Osteoblast (primary cell): ENCODE measurements at regions not wholly inside any gene's neighbourhood (a gene's known extent, or its start where the extent isn't known, plus 50 kb on each side); places are given as distances from the start of the nearest gene placed in this dataset.

Source experiments
- DNase-seq: peaks from one replicate; pipeline ENCODE4 v3.0.0; 2011; ENCODE audit warnings: low spot score, mixed read lengths; ENCODE audit not compliant: insufficient read length; ENCODE audit errors: missing footprints
- H2AFZ ChIP-seq: 2 replicates; pipeline ENCODE4 v1.6.0; 2011; ENCODE audit warnings: mild to moderate bottlenecking, low read length
- H3K27ac ChIP-seq: 2 replicates; pipeline ENCODE4 v1.5.1; 2011; ENCODE audit warnings: mild to moderate bottlenecking, low read depth, low read length, moderate library complexity
- H3K27me3 ChIP-seq: 2 replicates; pipeline ENCODE4 v1.6.0; 2012; ENCODE audit warnings: mild to moderate bottlenecking, control low read depth, inconsistent platforms, low read length, moderate library complexity; ENCODE audit not compliant: insufficient read depth
- H3K36me3 ChIP-seq: 2 replicates; pipeline ENCODE4 v1.5.1; 2011; ENCODE audit warnings: mild to moderate bottlenecking, low read length, control low read depth, moderate library complexity; ENCODE audit not compliant: insufficient read depth
- H3K4me1 ChIP-seq: 2 replicates; pipeline ENCODE4 v1.5.1; 2011; ENCODE audit warnings: mild to moderate bottlenecking, low read length, control low read depth, moderate library complexity; ENCODE audit not compliant: insufficient read depth
- H3K4me2 ChIP-seq: 2 replicates; pipeline ENCODE4 v1.6.0; 2011; ENCODE audit warnings: mild to moderate bottlenecking, low read length; ENCODE audit not compliant: insufficient read depth
- H3K4me3 ChIP-seq: fragments of 200-600 bp; sonication (generic); 3 replicates; pipeline ENCODE4 v1.5.1; 2012; ENCODE audit warnings: mild to moderate bottlenecking, low read length, inconsistent platforms; ENCODE audit not compliant: insufficient read depth
- H3K79me2 ChIP-seq: 2 replicates; pipeline ENCODE4 v1.6.0; 2012; ENCODE audit warnings: mild to moderate bottlenecking, low read length, control low read depth, inconsistent platforms; ENCODE audit not compliant: insufficient read depth
- H3K9me3 ChIP-seq: 2 replicates; pipeline ENCODE4 v1.5.1; 2011; ENCODE audit warnings: low read depth, low read length, control low read depth
- H4K20me1 ChIP-seq: 2 replicates; pipeline ENCODE4 v1.6.0; 2012; ENCODE audit warnings: mild to moderate bottlenecking, low read length, control low read depth; ENCODE audit not compliant: insufficient read depth
- CTCF ChIP-seq: IDR thresholded peaks from 2 replicates; pipeline ENCODE4 v1.5.1; 2011; ENCODE audit warnings: mild to moderate bottlenecking, low read depth, low read length, moderate library complexity; ENCODE audit errors: extremely low read depth

DNA sequence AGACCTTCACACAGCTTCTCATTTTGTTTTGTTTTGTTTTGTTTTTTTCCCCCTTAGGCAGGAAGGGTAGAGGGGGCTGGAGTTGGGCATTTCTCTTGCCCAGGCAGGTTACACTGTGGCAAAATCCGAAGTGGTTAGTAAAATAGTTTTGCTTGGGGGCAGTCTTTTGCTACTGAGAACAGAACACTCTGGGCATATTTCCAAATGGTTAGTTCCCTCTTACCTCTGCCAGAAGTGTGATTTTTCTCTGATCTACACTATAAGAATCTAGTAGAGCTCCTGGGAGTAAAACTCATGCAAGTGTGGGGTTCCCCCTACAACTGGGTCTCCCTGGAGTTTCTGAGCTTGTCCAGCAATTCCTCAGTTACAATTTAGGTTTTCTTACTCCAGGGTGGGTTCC is 61.7 kb downstream of the NPS start:
- no peaks in the 10 kb centered on the region for H3K4me1 ChIP-seq
- no peak overlapping the region for H3K4me2 ChIP-seq
- no peak overlapping the region for H3K27ac ChIP-seq
- no peak overlapping the region for H3K4me3 ChIP-seq
- no peaks in the 10 kb centered on the region for H3K36me3 ChIP-seq
- no peak for TF ChIP-seq CTCF
- H4K20me1 ChIP-seq = no peaks in the 10 kb centered on the region
- H2AFZ ChIP-seq = no peak overlapping the region
- H3K27me3 ChIP-seq = no peaks in the 10 kb centered on the region
- no peak for DNase-seq
- no peaks in the 10 kb centered on the region for H3K79me2 ChIP-seq
- no peaks in the 10 kb centered on the region for H3K9me3 ChIP-seq

GRCh38 chr10:127614484-127615017 is 65.4 kb downstream of the NPS start:
- Histone ChIP-seq H3K9me3 (no peaks in the 10 kb centered on the region), H3K4me1 (no peaks in the 10 kb centered on the region), H3K4me3 (no peak overlapping the region), H2AFZ (no peak overlapping the region), H3K27me3 (no peaks in the 10 kb centered on the region), H3K4me2 (no peak overlapping the region), H3K79me2 (no peaks in the 10 kb centered on the region), H3K27ac (no peak overlapping the region), H3K36me3 (no peaks in the 10 kb centered on the region), H4K20me1 (no peaks in the 10 kb centered on the region)
- TF ChIP-seq CTCF = no peak
- no peak for DNase-seq

DNA sequence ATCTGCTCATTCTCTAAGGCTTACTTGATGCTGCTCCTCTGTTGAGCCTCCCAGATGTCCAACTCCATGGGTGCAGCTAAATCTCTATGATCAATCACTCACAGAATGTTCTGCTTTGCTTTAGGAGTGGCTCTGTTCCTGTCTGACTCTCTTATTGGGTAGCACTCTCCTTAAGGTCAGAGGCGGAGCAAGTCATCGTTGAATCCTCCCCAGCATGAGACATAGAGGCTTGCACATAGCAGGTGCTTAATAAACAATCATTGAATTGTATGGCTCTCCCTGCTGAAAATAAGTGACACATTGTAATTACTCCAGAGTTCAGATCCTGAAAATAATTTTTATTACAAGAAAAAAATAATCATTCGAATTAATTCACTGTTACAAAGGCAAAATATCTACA is 69.7 kb downstream of the NPS start:
- Histone ChIP-seq H3K27ac (no peak overlapping the region), H3K4me3 (no peak overlapping the region), H3K36me3 (no peaks in the 10 kb centered on the region), H3K27me3 (no peaks in the 10 kb centered on the region), H3K4me1 (no peaks in the 10 kb centered on the region), H3K79me2 (no peaks in the 10 kb centered on the region), H4K20me1 (no peaks in the 10 kb centered on the region), H2AFZ (no peak overlapping the region), H3K4me2 (no peak overlapping the region), H3K9me3 (no peaks in the 10 kb centered on the region)
- DNase-seq = no peak
- no peak for TF ChIP-seq CTCF

DNA sequence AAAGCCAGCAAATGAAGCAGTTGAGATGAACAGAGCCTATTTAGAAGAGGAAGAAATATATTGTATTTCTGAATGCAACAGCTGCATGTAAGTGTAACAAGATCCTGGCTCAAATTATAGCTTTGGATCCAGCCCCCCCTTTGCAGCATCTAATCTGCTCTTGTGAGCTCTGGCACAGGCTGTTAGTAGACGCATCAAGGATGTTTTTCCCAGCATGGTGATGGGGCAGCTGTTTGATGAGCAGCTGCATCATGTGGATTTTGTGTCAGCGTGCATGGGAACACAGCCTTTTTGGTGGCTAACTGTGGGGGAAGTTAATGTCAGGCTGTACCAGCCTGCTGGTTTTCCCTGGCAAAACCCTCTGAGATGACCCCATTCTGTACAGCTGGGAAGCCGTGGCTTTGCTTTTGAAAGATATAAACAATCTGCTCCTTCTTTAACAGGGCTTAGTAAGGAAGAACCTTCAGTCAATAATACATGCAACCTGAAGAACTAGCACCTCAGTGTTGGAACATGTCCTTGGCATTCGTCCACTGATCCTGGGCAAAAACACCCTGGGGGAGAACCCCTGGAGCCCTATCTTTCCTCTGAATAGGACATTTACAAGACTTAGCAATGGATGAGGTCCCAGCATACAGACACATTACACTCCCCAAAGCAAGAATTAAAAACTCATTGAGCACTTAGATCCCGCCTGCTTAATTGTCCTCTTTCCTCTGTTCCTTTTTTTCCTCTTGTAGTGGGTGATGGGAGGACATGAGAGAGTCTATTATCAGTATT is 70.6 kb downstream of the NPS start:
- no peaks in the 10 kb centered on the region for H3K36me3 ChIP-seq
- no peak overlapping the region for H2AFZ ChIP-seq
- H3K27ac ChIP-seq = no peak overlapping the region
- no peak overlapping the region for H3K4me3 ChIP-seq
- TF ChIP-seq CTCF = no peak
- no peaks in the 10 kb centered on the region for H3K9me3 ChIP-seq
- no peak overlapping the region for H3K4me2 ChIP-seq
- no peak for DNase-seq
- H3K79me2 ChIP-seq = no peaks in the 10 kb centered on the region
- no peaks in the 10 kb centered on the region for H4K20me1 ChIP-seq
- no peaks in the 10 kb centered on the region for H3K4me1 ChIP-seq
- no peaks in the 10 kb centered on the region for H3K27me3 ChIP-seq
